SK-N-SH (cell line): ENCODE measurements at regions not wholly inside any gene's neighbourhood (a gene's known extent, or its start where the extent isn't known, plus 50 kb on each side); places are given as distances from the start of the nearest gene placed in this dataset.

ENCODE experiments used
- CTCF ChIA-PET: fragments of 300-600, 350-600 bp; formaldehyde crosslinking; extraction: SDS; loops from one replicate; lab custom pipeline; 2021; lab: Yijun Ruan, JAX
- POLR2A ChIA-PET: fragments of 350-600 bp; sonication (Branson Sonifier 250); formaldehyde crosslinking; extraction: SDS; loops from one replicate; lab custom pipeline; 2020; ENCODE audit warnings: antibody characterized with exemption, inconsistent platforms; lab: Yijun Ruan, JAX
- DNase-seq: peaks from one replicate; pipeline ENCODE4 v3.0.0; 2012
- H2AFZ ChIP-seq: fragments of 200-600 bp; sonication (generic); 2 replicates; pipeline ENCODE4 v1.8.1; 2016; ENCODE audit warnings: antibody characterized with exemption, mild to moderate bottlenecking, low read depth
- H3F3A ChIP-seq: fragments of 200-600 bp; sonication (generic); replicated peaks from 2 replicates; pipeline ENCODE3; 2016; ENCODE audit warnings: antibody characterized with exemption, mild to moderate bottlenecking; ENCODE audit not compliant: insufficient read depth
- H3K27ac ChIP-seq, 2 experiments: fragments of 200-500 bp in 1 of 2; fragments of 200-600 bp in 1 of 2; sonication (Bioruptor generic) in 1 of 2; sonication (generic), shearing (Covaris generic) in 1 of 2; 2 replicates each; pipeline versions ENCODE4 v1.5.1 to v1.6.1; 2014 to 2016; ENCODE audit warnings: low read depth in 2 of 2, inconsistent platforms in 1 of 2, low read length in 1 of 2, mild to moderate bottlenecking in 1 of 2, mixed read lengths in 1 of 2
- H3K27me3 ChIP-seq: fragments of 200-600 bp; sonication (generic), shearing (Covaris generic); 2 replicates; pipeline ENCODE4 v1.6.1; 2016; ENCODE audit warnings: mixed run types; ENCODE audit not compliant: insufficient read depth
- H3K36me3 ChIP-seq, 2 experiments: fragments of 200-500 bp in 1 of 2; fragments of 200-600 bp in 1 of 2; sonication (Bioruptor generic) in 1 of 2; sonication (generic) in 1 of 2; replicated peaks in 1 of 2; 2 replicates each; pipeline versions ENCODE3 to v1.5.1; 2014 to 2016; ENCODE audit warnings: low read length in 1 of 2, mild to moderate bottlenecking in 1 of 2; ENCODE audit not compliant: insufficient read depth in 2 of 2, control insufficient read depth in 1 of 2
- H3K4me1 ChIP-seq, 2 experiments: fragments of 200-500 bp in 1 of 2; fragments of 200-600 bp in 1 of 2; sonication (Bioruptor generic) in 1 of 2; sonication (generic), shearing (Covaris generic) in 1 of 2; 2 replicates each; pipeline versions ENCODE4 v1.5.1 to v1.6.1; 2014 to 2016; ENCODE audit warnings: low read depth in 1 of 2, low read length in 1 of 2, mixed run types in 1 of 2; ENCODE audit not compliant: insufficient read depth in 2 of 2, control insufficient read depth in 1 of 2
- H3K4me2 ChIP-seq: fragments of 200-600 bp; sonication (generic), shearing (Covaris generic); 2 replicates; pipeline ENCODE4 v1.6.1; 2017; ENCODE audit warnings: mixed run types
- H3K4me3 ChIP-seq, 2 experiments: fragments of 200-500 bp in 1 of 2; fragments of 200-600 bp in 1 of 2; sonication (Bioruptor generic) in 1 of 2; sonication (generic), shearing (Covaris generic) in 1 of 2; 2 replicates each; pipeline versions ENCODE4 v1.5.1 to v1.8.1; 2014 to 2016; ENCODE audit warnings: low read depth in 2 of 2, inconsistent platforms in 1 of 2, low read length in 1 of 2, mild to moderate bottlenecking in 1 of 2, mixed read lengths in 1 of 2, moderate library complexity in 1 of 2
- H3K79me2 ChIP-seq: fragments of 200-600 bp; sonication (generic); 2 replicates; pipeline ENCODE4 v1.8.1; 2017; ENCODE audit warnings: mild to moderate bottlenecking; ENCODE audit not compliant: insufficient read depth
- H3K9ac ChIP-seq: fragments of 200-600 bp; sonication (generic); 2 replicates; pipeline ENCODE4 v1.6.1; 2017; ENCODE audit warnings: mixed run types
- H3K9me2 ChIP-seq: fragments of 200-600 bp; sonication (generic); 2 replicates; pipeline ENCODE4 v1.6.1; 2017; ENCODE audit warnings: mixed run types
- H3K9me3 ChIP-seq: fragments of 200-600 bp; sonication (generic); 2 replicates; pipeline ENCODE4 v1.6.1; 2017; ENCODE audit warnings: mixed run types, mild to moderate bottlenecking, moderate library complexity
- H4K20me1 ChIP-seq: fragments of 200-600 bp; sonication (generic); 2 replicates; pipeline ENCODE4 v1.6.1; 2017; ENCODE audit warnings: mild to moderate bottlenecking, mixed run types; ENCODE audit not compliant: insufficient read depth
- CHD2 ChIP-seq: fragments of 150-350 bp; IDR thresholded peaks from 2 replicates; pipeline ENCODE4 v1.6.1; 2018; ENCODE audit warnings: low read length; ENCODE audit not compliant: partially characterized antibody
- ELF1 ChIP-seq: IDR thresholded peaks from 2 replicates; pipeline ENCODE4 v1.4.0; 2012
- EZH2phosphoT487 ChIP-seq: fragments of 200-600 bp; sonication (generic); IDR thresholded peaks from 2 replicates; pipeline ENCODE4 v1.6.1; 2017; ENCODE audit warnings: low read depth, mixed run types, mild to moderate bottlenecking, antibody characterized with exemption, moderate library complexity, borderline replicate concordance
- GABPA ChIP-seq: IDR thresholded peaks from 2 replicates; pipeline ENCODE4 v1.4.0; 2012; ENCODE audit warnings: low read depth, mild to moderate bottlenecking
- GATA2 ChIP-seq: sonication (generic); formaldehyde crosslinking; IDR thresholded peaks from 2 replicates; pipeline ENCODE4 v1.5.0; 2020; ENCODE audit warnings: mild to moderate bottlenecking, missing genetic modification reagents
- IRF3 ChIP-seq: fragments of 150-350 bp; IDR thresholded peaks from 2 replicates; pipeline ENCODE4 v1.6.1; 2016; ENCODE audit warnings: mild to moderate bottlenecking, low read depth, low read length
- JUND ChIP-seq: IDR thresholded peaks from 2 replicates; pipeline ENCODE4 v1.4.0; 2012
- MAX ChIP-seq: IDR thresholded peaks from 2 replicates; pipeline ENCODE4 v1.4.0; 2012; ENCODE audit warnings: low read depth
- MXI1 ChIP-seq: IDR thresholded peaks from 2 replicates; pipeline ENCODE4 v1.6.1; 2012; ENCODE audit warnings: mild to moderate bottlenecking, low read depth, low read length, improper control_type of control experiment
- NFIC ChIP-seq: IDR thresholded peaks from 2 replicates; pipeline ENCODE4 v1.4.0; 2012; ENCODE audit warnings: borderline replicate concordance
- POLR2AphosphoS5 ChIP-seq: IDR thresholded peaks from 2 replicates; pipeline ENCODE4 v1.6.1; 2012; ENCODE audit warnings: low read depth, low read length
- RFX5 ChIP-seq: IDR thresholded peaks from 2 replicates; pipeline ENCODE4 v1.6.1; 2012; ENCODE audit warnings: mild to moderate bottlenecking, improper control_type of control experiment, low read length
- RXRA ChIP-seq: IDR thresholded peaks from 2 replicates; pipeline ENCODE4 v1.4.0; 2012; ENCODE audit warnings: low read depth, mild to moderate bottlenecking, borderline replicate concordance
- SIN3A ChIP-seq: IDR thresholded peaks from 2 replicates; pipeline ENCODE4 v1.6.1; 2012; ENCODE audit warnings: low read depth, mild to moderate bottlenecking, low read length, moderate library complexity, borderline replicate concordance
- SMC3 ChIP-seq: IDR thresholded peaks from 2 replicates; pipeline ENCODE4 v1.6.1; 2012; ENCODE audit warnings: low read depth, low read length, improper control_type of control experiment
- TAF1 ChIP-seq: IDR thresholded peaks from 2 replicates; pipeline ENCODE4 v1.6.1; 2012; ENCODE audit warnings: low read depth, mild to moderate bottlenecking, low read length, moderate library complexity, borderline replicate concordance
- TCF12 ChIP-seq: IDR thresholded peaks from 2 replicates; pipeline ENCODE4 v1.4.0; 2012
- TEAD4 ChIP-seq: IDR thresholded peaks from 2 replicates; pipeline ENCODE4 v1.4.0; 2012; ENCODE audit warnings: mild to moderate bottlenecking, borderline replicate concordance; ENCODE audit not compliant: insufficient read depth
- USF1 ChIP-seq: IDR thresholded peaks from 2 replicates; pipeline ENCODE4 v1.4.0; 2012; ENCODE audit warnings: low read depth, borderline replicate concordance
- WGBS: methylation state at CpG from one replicate; pipeline ENCODE4 v1.1.6; 2017; ENCODE audit warnings: low lambda C conversion rate; 5-methylcytosine and 5-hydroxymethylcytosine counted together
- TF ChIP-seq, protein P1 (sequence below): fragments of 150-350 bp; IDR thresholded peaks from 2 replicates; pipeline ENCODE4 v1.6.1; 2017; ENCODE audit warnings: antibody characterized with exemption, low read length, low read depth, borderline replicate concordance
- TF ChIP-seq, protein P2 (sequence below): IDR thresholded peaks from 2 replicates; pipeline ENCODE4 v1.4.0; 2012; ENCODE audit warnings: low read depth, borderline replicate concordance
- TF ChIP-seq, protein P3 (sequence below): IDR thresholded peaks from 2 replicates; pipeline ENCODE4; 2012

DNA sequence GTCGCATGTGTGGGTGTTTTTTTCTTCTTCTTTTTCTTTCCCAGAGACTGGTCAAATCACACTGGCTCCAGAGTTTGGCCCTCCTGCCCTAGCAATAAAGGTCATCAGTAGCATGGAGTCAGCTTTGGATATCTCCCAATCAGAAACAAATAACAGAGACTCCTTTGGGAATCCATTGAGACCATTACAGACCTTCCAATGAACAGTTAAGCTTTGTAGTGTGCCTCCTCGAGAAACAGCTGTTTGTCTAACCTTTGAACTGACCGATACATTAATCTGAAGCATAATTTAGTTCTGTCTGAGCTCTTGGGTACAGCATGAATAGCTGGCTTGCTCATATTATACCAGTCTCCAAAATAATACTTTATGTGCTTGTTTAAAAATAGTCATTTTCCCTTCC, 1103.2 kb downstream of the GATA3 start:
- no peaks in the 10 kb centered on the region for H3F3A ChIP-seq
- no peak overlapping the region for H3K9ac ChIP-seq
- H3K4me2 ChIP-seq: no peak overlapping the region
- ChIA-PET POLR2A (no interaction called here), CTCF (interaction anchor here (1.0 kb wide), 1 partner anchor 12 kb away, joined by 3 read pairs; no protein-coding TSS in a partner anchor)
- H3K36me3 ChIP-seq: no peaks in the 10 kb centered on the region
- H3K9me2 ChIP-seq: no peaks in the 10 kb centered on the region
- DNase-seq: no peak
- no peak for TF ChIP-seq NFIC
- TF ChIP-seq TCF12: no peak
- TF ChIP-seq SIN3A: no peak
- TF ChIP-seq, protein P1, sequence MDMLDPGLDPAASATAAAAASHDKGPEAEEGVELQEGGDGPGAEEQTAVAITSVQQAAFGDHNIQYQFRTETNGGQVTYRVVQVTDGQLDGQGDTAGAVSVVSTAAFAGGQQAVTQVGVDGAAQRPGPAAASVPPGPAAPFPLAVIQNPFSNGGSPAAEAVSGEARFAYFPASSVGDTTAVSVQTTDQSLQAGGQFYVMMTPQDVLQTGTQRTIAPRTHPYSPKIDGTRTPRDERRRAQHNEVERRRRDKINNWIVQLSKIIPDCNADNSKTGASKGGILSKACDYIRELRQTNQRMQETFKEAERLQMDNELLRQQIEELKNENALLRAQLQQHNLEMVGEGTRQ: no peak
- TF ChIP-seq, protein P2, sequence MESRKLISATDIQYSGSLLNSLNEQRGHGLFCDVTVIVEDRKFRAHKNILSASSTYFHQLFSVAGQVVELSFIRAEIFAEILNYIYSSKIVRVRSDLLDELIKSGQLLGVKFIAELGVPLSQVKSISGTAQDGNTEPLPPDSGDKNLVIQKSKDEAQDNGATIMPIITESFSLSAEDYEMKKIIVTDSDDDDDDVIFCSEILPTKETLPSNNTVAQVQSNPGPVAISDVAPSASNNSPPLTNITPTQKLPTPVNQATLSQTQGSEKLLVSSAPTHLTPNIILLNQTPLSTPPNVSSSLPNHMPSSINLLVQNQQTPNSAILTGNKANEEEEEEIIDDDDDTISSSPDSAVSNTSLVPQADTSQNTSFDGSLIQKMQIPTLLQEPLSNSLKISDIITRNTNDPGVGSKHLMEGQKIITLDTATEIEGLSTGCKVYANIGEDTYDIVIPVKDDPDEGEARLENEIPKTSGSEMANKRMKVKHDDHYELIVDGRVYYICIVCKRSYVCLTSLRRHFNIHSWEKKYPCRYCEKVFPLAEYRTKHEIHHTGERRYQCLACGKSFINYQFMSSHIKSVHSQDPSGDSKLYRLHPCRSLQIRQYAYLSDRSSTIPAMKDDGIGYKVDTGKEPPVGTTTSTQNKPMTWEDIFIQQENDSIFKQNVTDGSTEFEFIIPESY: no peak
- TF ChIP-seq, protein P3, sequence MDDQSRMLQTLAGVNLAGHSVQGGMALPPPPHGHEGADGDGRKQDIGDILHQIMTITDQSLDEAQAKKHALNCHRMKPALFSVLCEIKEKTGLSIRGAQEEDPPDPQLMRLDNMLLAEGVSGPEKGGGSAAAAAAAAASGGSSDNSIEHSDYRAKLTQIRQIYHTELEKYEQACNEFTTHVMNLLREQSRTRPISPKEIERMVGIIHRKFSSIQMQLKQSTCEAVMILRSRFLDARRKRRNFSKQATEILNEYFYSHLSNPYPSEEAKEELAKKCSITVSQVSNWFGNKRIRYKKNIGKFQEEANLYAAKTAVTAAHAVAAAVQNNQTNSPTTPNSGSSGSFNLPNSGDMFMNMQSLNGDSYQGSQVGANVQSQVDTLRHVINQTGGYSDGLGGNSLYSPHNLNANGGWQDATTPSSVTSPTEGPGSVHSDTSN: no peak
- no peak for TF ChIP-seq POLR2AphosphoS5
- TF ChIP-seq CHD2: no peak
- TF ChIP-seq MXI1: no peak
- no peak for TF ChIP-seq ELF1
- TF ChIP-seq TAF1: no peak
- no peak for TF ChIP-seq JUND
- TF ChIP-seq TEAD4: no peak
- TF ChIP-seq SMC3: no peak
- TF ChIP-seq RXRA: no peak
- H2AFZ ChIP-seq: no peak overlapping the region
- H3K4me3 ChIP-seq: no peak overlapping the region
- H3K4me1 ChIP-seq: no peaks in the 10 kb centered on the region; a peak in 1 of 4 replicates
- no peak overlapping the region for H3K27ac ChIP-seq
- H3K9me3 ChIP-seq: no peaks in the 10 kb centered on the region
- H4K20me1 ChIP-seq: no peaks in the 10 kb centered on the region
- no peaks in the 10 kb centered on the region for H3K79me2 ChIP-seq
- WGBS: 53% methylated on average over 3 of the region's 3 CpGs
- no peaks in the 10 kb centered on the region for H3K27me3 ChIP-seq

DNA sequence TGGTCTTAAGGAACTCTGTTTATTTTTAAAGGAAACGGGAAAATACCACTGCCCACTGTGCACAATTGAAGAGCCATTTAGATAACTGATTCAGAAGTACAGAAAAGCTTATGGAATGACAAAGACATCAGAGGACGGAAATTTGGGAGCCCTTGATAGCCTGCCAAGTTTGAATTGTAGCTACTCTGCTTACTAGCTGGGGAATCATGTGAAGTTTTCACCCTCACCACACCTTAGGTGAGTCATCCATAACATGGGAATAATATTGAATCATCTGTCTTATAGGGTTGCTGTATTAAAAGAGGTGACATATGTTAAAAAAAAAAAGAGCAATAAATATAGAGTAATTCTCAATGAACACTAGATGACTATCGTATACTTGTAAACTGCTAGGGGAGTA, 1104.2 kb downstream of the GATA3 start:
- H3K36me3 ChIP-seq: no peaks in the 10 kb centered on the region
- ChIA-PET POLR2A (no interaction called here), CTCF (interaction anchor here (0.9 kb wide), 1 partner anchor 11 kb away, joined by 3 read pairs; no protein-coding TSS in a partner anchor)
- no peaks in the 10 kb centered on the region for H3K9me2 ChIP-seq
- no peak overlapping the region for H2AFZ ChIP-seq
- DNase-seq: no peak
- H3K27me3 ChIP-seq: no peaks in the 10 kb centered on the region
- no peak overlapping the region for H3K27ac ChIP-seq
- no peaks in the 10 kb centered on the region for H4K20me1 ChIP-seq
- H3K4me1 ChIP-seq: no peaks in the 10 kb centered on the region; a peak in 1 of 4 replicates
- 44% methylated on average over 3 of the region's 3 CpGs for WGBS
- no peak overlapping the region for H3K4me2 ChIP-seq
- H3K9me3 ChIP-seq: no peaks in the 10 kb centered on the region
- TF ChIP-seq IRF3 (no peak), RFX5 (no peak), GATA2 (CRISPR knock-in tag) (no peak), NFIC (no peak), MAX (no peak), GABPA (no peak), USF1 (no peak), EZH2phosphoT487 (no peak)
- TF ChIP-seq, protein P2: no peak
- no peaks in the 10 kb centered on the region for H3F3A ChIP-seq
- no peak overlapping the region for H3K9ac ChIP-seq
- no peak overlapping the region for H3K4me3 ChIP-seq
- no peaks in the 10 kb centered on the region for H3K79me2 ChIP-seq
